ENCODE measurements at regions not wholly inside any gene's neighbourhood (a gene's known extent, or its start where the extent isn't known, plus 50 kb on each side); places are given as distances from the start of the nearest gene placed in this dataset.
"Not testable (repeated sequence)": the region's sequence is repeated elsewhere in the genome, so short reads cannot be mapped to it uniquely, and the experiment has no call there.

GRCh38 chr4:54403700-54404453 is 174.8 kb downstream of the PDGFRA start:
- DNase-seq (ENCODE audit: low spot score) = peak; percentile 15

- DNase-seq (ENCODE audit: low spot score) = not testable (repeated sequence)
These were observed 180.3 kb downstream of the PDGFRA start for GRCh38 chr4:54409270-54409817.

GRCh38 chr4:54414545-54414944 is 185.5 kb downstream of the PDGFRA start:
- DNase-seq (ENCODE audit: low spot score) = no peak

GRCh38 chr4:54417476-54417875 is 188.4 kb downstream of the PDGFRA start:
- DNase-seq (ENCODE audit: low spot score) = no peak

GRCh38 chr4:54418468-54418867 is 189.4 kb downstream of the PDGFRA start:
- DNase-seq (ENCODE audit: low spot score) = no peak

- no peak for DNase-seq (ENCODE audit: low spot score)
These were observed 194.0 kb downstream of the PDGFRA start for GRCh38 chr4:54423066-54423465.

GRCh38 chr4:54427826-54428225 is 198.7 kb downstream of the PDGFRA start:
- no peak for DNase-seq (ENCODE audit: low spot score)

GRCh38 chr4:54428940-54429339 is 199.8 kb downstream of the PDGFRA start:
- DNase-seq (ENCODE audit: low spot score) = no peak

GRCh38 chr4:54433686-54434085 is 204.6 kb downstream of the PDGFRA start:
- DNase-seq (ENCODE audit: low spot score) = peak; percentile 11

- DNase-seq (ENCODE audit: low spot score) = peak; percentile 28
These were observed 210.7 kb downstream of the PDGFRA start for GRCh38 chr4:54439831-54440243.

GRCh38 chr4:54440394-54441136 is 211.5 kb downstream of the PDGFRA start:
- peak; percentile 9 for DNase-seq (ENCODE audit: low spot score)

- no peak for DNase-seq (ENCODE audit: low spot score)
These were observed 211.9 kb upstream of the KIT start for GRCh38 chr4:54445866-54446265.

GRCh38 chr4:54446581-54446980 is 211.2 kb upstream of the KIT start:
- no peak for DNase-seq (ENCODE audit: low spot score)

GRCh38 chr4:54447304-54447703 is 210.5 kb upstream of the KIT start:
- DNase-seq (ENCODE audit: low spot score) = no peak

GRCh38 chr4:54449999-54450398 is 207.8 kb upstream of the KIT start:
- DNase-seq (ENCODE audit: low spot score) = no peak

- DNase-seq (ENCODE audit: low spot score) = not testable (repeated sequence)
These were observed 190.8 kb upstream of the KIT start for GRCh38 chr4:54466960-54467359.

- DNase-seq (ENCODE audit: low spot score) = no peak
These were observed 184.6 kb upstream of the KIT start for GRCh38 chr4:54473077-54473545.

GRCh38 chr4:54473798-54474197 is 184.0 kb upstream of the KIT start:
- DNase-seq (ENCODE audit: low spot score) = no peak

- no peak for DNase-seq (ENCODE audit: low spot score)
These were observed 182.2 kb upstream of the KIT start for GRCh38 chr4:54475546-54475945.

- no peak for DNase-seq (ENCODE audit: low spot score)
These were observed 175.1 kb upstream of the KIT start for GRCh38 chr4:54482529-54483200.

GRCh38 chr4:54484383-54484782 is 173.4 kb upstream of the KIT start:
- no peak for DNase-seq (ENCODE audit: low spot score)

GRCh38 chr4:54487491-54487890 is 170.3 kb upstream of the KIT start:
- no peak for DNase-seq (ENCODE audit: low spot score)
